ENCODE measurements at regions not wholly inside any gene's neighbourhood (a gene's known extent, or its start where the extent isn't known, plus 50 kb on each side); places are given as distances from the start of the nearest gene placed in this dataset.

DNA sequence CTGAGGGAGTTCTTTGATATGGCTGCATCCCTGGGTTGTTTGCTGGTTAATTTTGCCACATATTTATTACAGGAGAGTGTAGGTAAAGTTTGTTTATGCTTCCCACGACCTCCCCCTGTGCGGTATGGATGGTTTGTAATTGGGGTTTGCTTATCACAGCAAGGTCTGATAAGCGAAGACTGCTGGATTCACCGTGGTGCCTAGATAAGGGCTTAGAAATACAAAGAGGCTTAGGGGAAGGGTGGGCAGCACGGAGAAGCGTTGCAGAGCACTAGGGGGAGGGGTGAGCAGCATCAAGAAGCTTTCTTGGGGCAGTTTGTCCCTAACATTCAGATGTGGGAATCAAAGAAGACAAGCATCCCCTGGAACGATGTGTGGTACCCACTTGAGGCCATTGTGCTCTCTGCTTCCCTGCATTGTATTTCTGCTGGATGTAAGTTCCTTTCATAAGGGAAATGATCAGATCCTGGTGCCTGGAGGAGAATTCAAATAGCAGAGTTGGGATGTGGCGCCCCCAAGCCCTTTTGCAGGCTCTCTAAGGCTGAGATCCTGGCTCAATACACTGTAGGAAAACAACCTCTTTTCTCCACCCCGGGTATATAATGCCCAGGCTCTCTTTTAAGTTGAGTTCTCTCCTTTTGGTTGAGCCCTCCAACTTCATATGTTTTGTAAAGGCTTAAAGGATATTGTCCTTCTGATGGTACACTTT lies 598.1 kb upstream of the ADGRL4 start:
- intact Hi-C loops (cut with micrococcal nuclease; ENCODE audit: unreplicated experiment) (no loop called here), in situ Hi-C loops (cut with HindIII; ENCODE audit: low pct_unique_long_range_greater_than_20kb, low sequenced_read_pairs) (no loop called here)
- Histone ChIP-seq H3K4me1 (ENCODE audit: control insufficient read depth, insufficient read depth, low read length) (no peaks in the 10 kb centered on the region), H3K36me3 (ENCODE audit: control insufficient read depth, insufficient read depth, low read length) (no peaks in the 10 kb centered on the region), H3K9me3 (ENCODE audit: control insufficient read depth, insufficient read depth, low read depth, low read length) (peaks cover 3% of the 10 kb centered on the region; the same call in 1 of the 2 replicates), H3K27ac (ENCODE audit: low read length) (no peak overlapping the region), H3K4me3 (ENCODE audit: low read depth in 2 of 2, low read length in 2 of 2) (no peak overlapping the region), H3K27me3 (ENCODE audit: control insufficient read depth, insufficient read depth, low read length) (no peaks in the 10 kb centered on the region)
- DNase-seq (ENCODE audit: low read depth, low spot score) (no peak), ATAC-seq (no peak)
- TF ChIP-seq SIN3A (IDR thresholded peaks at IDR 0.05; ENCODE audit: borderline replicate concordance, insufficient read depth, low read depth, low read length): no peak
- no TSS peak for BruUV-seq (replicated peaks)
- ChIA-PET POLR2A (no interaction called here), CTCF (no interaction called here)

DNA sequence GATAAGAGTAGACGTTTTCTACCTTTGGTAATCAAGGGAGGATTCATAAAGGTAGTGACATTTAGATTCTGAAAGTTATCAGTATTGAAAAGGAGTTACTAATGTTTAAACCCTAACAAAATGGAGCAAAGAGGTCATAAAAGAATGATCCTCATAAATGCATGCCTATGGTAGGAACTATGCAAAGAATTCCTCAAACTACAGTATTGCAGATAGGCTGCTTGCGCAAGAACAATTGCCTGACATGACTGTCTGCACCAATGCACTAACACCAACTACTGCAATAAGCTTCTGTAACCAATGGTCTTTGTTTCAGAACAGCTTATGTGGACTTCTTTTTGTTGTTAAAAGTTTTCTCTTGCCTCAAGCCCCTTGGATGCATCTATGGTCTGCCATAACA lies 597.3 kb upstream of the ADGRL4 start:
- intact Hi-C loops (cut with micrococcal nuclease; ENCODE audit: unreplicated experiment): no loop called here
- no peaks in the 10 kb centered on the region for H3K27me3 ChIP-seq (ENCODE audit: control insufficient read depth, insufficient read depth, low read length)
- H3K4me3 ChIP-seq (ENCODE audit: low read depth in 2 of 2, low read length in 2 of 2): no peak overlapping the region
- in situ Hi-C loops (cut with HindIII; ENCODE audit: low pct_unique_long_range_greater_than_20kb, low sequenced_read_pairs): no loop called here
- no peak overlapping the region for H3K27ac ChIP-seq (ENCODE audit: low read length)
- H3K4me1 ChIP-seq (ENCODE audit: control insufficient read depth, insufficient read depth, low read length): no peaks in the 10 kb centered on the region
- peaks cover 3% of the 10 kb centered on the region; the same call in 1 of the 2 replicates for H3K9me3 ChIP-seq (ENCODE audit: control insufficient read depth, insufficient read depth, low read depth, low read length)
- DNase-seq (ENCODE audit: low read depth, low spot score): no peak
- POLR2A ChIA-PET: no interaction called here
- CTCF ChIA-PET: interaction anchor here (0.6 kb wide), 1 partner anchor 177 kb away, joined by 7 read pairs; no protein-coding TSS in a partner anchor
- no peak for ATAC-seq
- no peaks in the 10 kb centered on the region for H3K36me3 ChIP-seq (ENCODE audit: control insufficient read depth, insufficient read depth, low read length)
- TF ChIP-seq TCF7L2 (IDR thresholded peaks at IDR 0.05; ENCODE audit: low read depth, low read length) (no peak), SIN3A (IDR thresholded peaks at IDR 0.05; ENCODE audit: borderline replicate concordance, insufficient read depth, low read depth, low read length) (no peak), CTCF (IDR thresholded peaks at IDR 0.05) (no peak), REST (IDR thresholded peaks at IDR 0.05; ENCODE audit: insufficient read depth in 1 of 2, low read depth in 2 of 2, low read length in 1 of 2) (no peak), POLR2AphosphoS5 (IDR thresholded peaks at IDR 0.05; ENCODE audit: low read depth, low read length) (no peak)
- BruUV-seq (replicated peaks): no TSS peak

- CTCF ChIA-PET: no interaction called here
- TF ChIP-seq POLR2AphosphoS5 (IDR thresholded peaks at IDR 0.05; ENCODE audit: low read depth, low read length) (no peak), REST (IDR thresholded peaks at IDR 0.05; ENCODE audit: insufficient read depth in 1 of 2, low read depth in 2 of 2, low read length in 1 of 2) (no peak), TCF7L2 (IDR thresholded peaks at IDR 0.05; ENCODE audit: low read depth, low read length) (no peak), CTCF (IDR thresholded peaks at IDR 0.05) (no peak), SIN3A (IDR thresholded peaks at IDR 0.05; ENCODE audit: borderline replicate concordance, insufficient read depth, low read depth, low read length) (no peak)
- DNase-seq (ENCODE audit: low read depth, low spot score) (no peak), ATAC-seq (no peak)
- H3K27me3 ChIP-seq (ENCODE audit: control insufficient read depth, insufficient read depth, low read length): no peaks in the 10 kb centered on the region
- in situ Hi-C loops (cut with HindIII; ENCODE audit: low pct_unique_long_range_greater_than_20kb, low sequenced_read_pairs) (no loop called here), intact Hi-C loops (cut with micrococcal nuclease; ENCODE audit: unreplicated experiment) (no loop called here)
- H3K4me3 ChIP-seq (ENCODE audit: low read depth in 2 of 2, low read length in 2 of 2): no peak overlapping the region
- no peaks in the 10 kb centered on the region for H3K4me1 ChIP-seq (ENCODE audit: control insufficient read depth, insufficient read depth, low read length)
- BruUV-seq (replicated peaks): no TSS peak
- H3K36me3 ChIP-seq (ENCODE audit: control insufficient read depth, insufficient read depth, low read length): no peaks in the 10 kb centered on the region
- POLR2A ChIA-PET: no interaction called here
- H3K9me3 ChIP-seq (ENCODE audit: control insufficient read depth, insufficient read depth, low read depth, low read length): peaks cover 3% of the 10 kb centered on the region; the same call in 1 of the 2 replicates
- no peak overlapping the region for H3K27ac ChIP-seq (ENCODE audit: low read length)
These were observed 592.7 kb upstream of the ADGRL4 start for GRCh38 chr1:79599257-79599656.

All from Panc1 (cell line).